ENCODE measurements at regions not wholly inside any gene's neighbourhood (a gene's known extent, or its start where the extent isn't known, plus 50 kb on each side); places are given as distances from the start of the nearest gene placed in this dataset.

GRCh38 chr2:220568296-220568695, 940.9 kb downstream of the SLC4A3 start:
- TF ChIP-seq POLR2A (conservative IDR thresholded peaks at IDR 0.05) = no peak
- no peak for TF ChIP-seq BMI1 (IDR thresholded peaks at IDR 0.05; ENCODE audit: low read length)
- no peak for TF ChIP-seq EZH2 (IDR thresholded peaks at IDR 0.05; ENCODE audit: borderline replicate concordance, low read depth, low read length)
- no peak for TF ChIP-seq SP2 (IDR thresholded peaks at IDR 0.05; ENCODE audit: extremely low read depth, low read depth, low read length, poor library complexity, severe bottlenecking)
- TF ChIP-seq NONO (IDR thresholded peaks at IDR 0.05; ENCODE audit: low read depth in 2 of 2, low read length in 1 of 2) = no peak
- TF ChIP-seq, protein P1, sequence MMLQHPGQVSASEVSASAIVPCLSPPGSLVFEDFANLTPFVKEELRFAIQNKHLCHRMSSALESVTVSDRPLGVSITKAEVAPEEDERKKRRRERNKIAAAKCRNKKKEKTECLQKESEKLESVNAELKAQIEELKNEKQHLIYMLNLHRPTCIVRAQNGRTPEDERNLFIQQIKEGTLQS (IDR thresholded peaks at IDR 0.05) = no peak
- TF ChIP-seq, protein P1 (CRISPR knock-in tag; conservative IDR thresholded peaks at IDR 0.05) = no peak
- no peak for TF ChIP-seq HDAC6 (IDR thresholded peaks at IDR 0.05; ENCODE audit: low read depth, low read length)

Data from K562 (cell line).